Astrocyte of the cerebellum (primary cell): ENCODE measurements at regions not wholly inside any gene's neighbourhood (a gene's known extent, or its start where the extent isn't known, plus 50 kb on each side); places are given as distances from the start of the nearest gene placed in this dataset.

Source experiments
- DNase-seq: peaks from one replicate; pipeline ENCODE4 v3.0.0-alpha.2; 2011; ENCODE audit warnings: low read depth
- H3K4me3 ChIP-seq: 2 replicates; pipeline ENCODE4 v1.5.1; 2011; ENCODE audit warnings: mild to moderate bottlenecking, low read depth, low read length, moderate library complexity
- CTCF ChIP-seq: IDR thresholded peaks from 2 replicates; pipeline ENCODE4 v1.5.1; 2012; ENCODE audit warnings: low read length, low read depth, moderate library complexity, mild to moderate bottlenecking; ENCODE audit errors: missing control alignments
- in situ Hi-C: cut with HindIII; loops from 2 replicates; pipeline ENCODE4 v1.10.0; 2017; ENCODE audit warnings: low sequenced_read_pairs

DNA sequence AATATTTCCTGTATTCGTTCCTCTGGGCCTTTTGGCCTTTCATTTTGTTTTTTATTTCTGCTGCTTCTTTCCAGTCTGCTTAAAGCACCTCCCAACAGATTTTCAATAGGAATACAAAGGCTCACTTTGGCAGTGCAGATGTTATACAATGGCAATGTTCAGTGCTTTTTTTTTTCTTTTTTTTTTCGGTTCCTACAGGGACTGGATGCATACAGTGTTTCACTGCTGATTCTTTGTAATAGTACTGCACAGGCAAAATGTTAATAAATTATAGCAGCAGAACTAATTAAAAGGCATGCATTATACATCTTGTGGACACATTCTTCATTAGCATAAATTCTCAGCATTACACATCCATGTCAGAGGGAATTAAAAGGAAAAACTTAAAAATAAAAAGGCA, 356.6 kb upstream of the C9orf72 start:
- DNase-seq, result no peak
- TF ChIP-seq CTCF, result no peak
- in situ Hi-C loops, result no loop called here
- no peak overlapping the region for H3K4me3 ChIP-seq

- TF ChIP-seq CTCF, result no peak
- DNase-seq, result no peak
- no peak overlapping the region for H3K4me3 ChIP-seq
- in situ Hi-C loops, result no loop called here
Observed at GRCh38 chr9:27933210-27934025, 360.1 kb upstream of the C9orf72 start.

- no peak overlapping the region for H3K4me3 ChIP-seq
- TF ChIP-seq CTCF, result no peak
- no peak for DNase-seq
- in situ Hi-C loops, result no loop called here
Observed at GRCh38 chr9:27934471-27934870, 361.2 kb upstream of the C9orf72 start.

- TF ChIP-seq CTCF, result no peak
- no peak for DNase-seq
- in situ Hi-C loops, result no loop called here
- no peak overlapping the region for H3K4me3 ChIP-seq
Observed at GRCh38 chr9:27939186-27939585, 365.9 kb upstream of the C9orf72 start.

- in situ Hi-C loops, result no loop called here
- H3K4me3 ChIP-seq, result no peak overlapping the region
- no peak for DNase-seq
- TF ChIP-seq CTCF, result no peak
Observed at GRCh38 chr9:27940535-27940934, 367.3 kb upstream of the C9orf72 start.

- DNase-seq, result no peak
- in situ Hi-C loops, result no loop called here
- H3K4me3 ChIP-seq, result no peak overlapping the region
- TF ChIP-seq CTCF, result no peak
Observed at GRCh38 chr9:27943501-27943900, 370.2 kb upstream of the C9orf72 start.
